Spleen (tissue), 7 donors: ENCODE measurements at regions not wholly inside any gene's neighbourhood (a gene's known extent, or its start where the extent isn't known, plus 50 kb on each side); places are given as distances from the start of the nearest gene placed in this dataset.

Experiments
- CTCF ChIP-seq, 11 experiments: fragments of 200-600 bp in 7 of 11; fragments of 450-650 bp in 4 of 11; sonication (generic) in 4 of 11; IDR thresholded peaks in 8 of 11; conservative IDR thresholded peaks in 3 of 11; 1 replicate in 7 of 11; 2 replicates in 4 of 11; pipeline versions ENCODE4 v1.4.0 to v1.8.0; 2016 to 2021; ENCODE audit warnings: antibody characterized with exemption in 11 of 11, inconsistent platforms in 4 of 11, mild to moderate bottlenecking in 1 of 11
- POLR2A ChIP-seq, 3 donors: fragments of 450-650 bp; IDR thresholded peaks; one replicate each; pipeline ENCODE4 v1.5.1; 2017; ENCODE audit warnings: antibody characterized with exemption in 3 of 3, mild to moderate bottlenecking in 1 of 3
- POLR2AphosphoS5 ChIP-seq, 3 donors: sonication (generic); formaldehyde crosslinking; IDR thresholded peaks; one replicate each; pipeline ENCODE4 v1.5.1; 2017; ENCODE audit warnings: antibody characterized with exemption in 3 of 3
- donor health status: DM: no; HTN: no; CAD: no; lungs with moderate emphysema.
- donor health status: DM: no; HTN: no; CAD: no.
- donor health status: DM: no; HTN: no; CAD: no.

- TF ChIP-seq CTCF (IDR thresholded peaks at IDR 0.05 in 8 of 11, conservative IDR thresholded peaks at IDR 0.05 in 3 of 11) = no peak
- no peak for TF ChIP-seq POLR2A (IDR thresholded peaks at IDR 0.05)
- TF ChIP-seq POLR2AphosphoS5 (IDR thresholded peaks at IDR 0.05) = no peak
Measured at GRCh38 chr1:67544921-67545320, 114.7 kb upstream of the SERBP1 start.
